H9 (cell line): ENCODE measurements at regions not wholly inside any gene's neighbourhood (a gene's known extent, or its start where the extent isn't known, plus 50 kb on each side); places are given as distances from the start of the nearest gene placed in this dataset.

Experiments
- DNase-seq: peaks from one replicate; pipeline ENCODE4 v3.0.0-alpha.2; 2017
- H2AFZ ChIP-seq: one replicate; pipeline ENCODE4 v1.6.1; 2013; ENCODE audit warnings: mild to moderate bottlenecking, low read length, control low read depth, moderate library complexity
- H2AK5ac ChIP-seq: 2 replicates; pipeline ENCODE4 v1.6.1; 2013; ENCODE audit warnings: low read length, control low read depth, mixed read lengths; ENCODE audit not compliant: insufficient read length
- H2BK120ac ChIP-seq: one replicate; pipeline ENCODE4 v1.6.1; 2013; ENCODE audit warnings: low read depth, mild to moderate bottlenecking, low read length, control low read depth, inconsistent platforms; ENCODE audit not compliant: poor library complexity, severe bottlenecking
- H2BK12ac ChIP-seq: 2 replicates; pipeline ENCODE4 v1.6.1; 2013; ENCODE audit warnings: low read length, control low read depth, mixed read lengths, low read depth; ENCODE audit not compliant: insufficient read length
- H2BK15ac ChIP-seq: 2 replicates; pipeline ENCODE4 v1.6.1; 2013; ENCODE audit warnings: low read depth, low read length, control low read depth
- H2BK20ac ChIP-seq: one replicate; pipeline ENCODE4 v1.6.1; 2013; ENCODE audit warnings: low read depth, mild to moderate bottlenecking, low read length, control low read depth, inconsistent platforms; ENCODE audit not compliant: poor library complexity, severe bottlenecking
- H2BK5ac ChIP-seq: 2 replicates; pipeline ENCODE4 v1.6.1; 2013; ENCODE audit warnings: low read length, control low read depth, mixed read lengths; ENCODE audit not compliant: insufficient read length
- H3K14ac ChIP-seq: 2 replicates; pipeline ENCODE4 v1.6.1; 2013; ENCODE audit warnings: low read length, control low read depth; ENCODE audit not compliant: insufficient read depth
- H3K18ac ChIP-seq: 2 replicates; pipeline ENCODE4 v1.6.1; 2013; ENCODE audit warnings: low read depth, mild to moderate bottlenecking, mixed read lengths, low read length, control low read depth; ENCODE audit not compliant: insufficient read length
- H3K23ac ChIP-seq: 2 replicates; pipeline ENCODE4 v1.6.1; 2013; ENCODE audit warnings: low read length, control low read depth, mixed read lengths, low read depth; ENCODE audit not compliant: insufficient read length
- H3K23me2 ChIP-seq: 2 replicates; pipeline ENCODE4 v1.6.1; 2013; ENCODE audit warnings: low read depth, mild to moderate bottlenecking, mixed read lengths, low read length, control low read depth; ENCODE audit not compliant: insufficient read length, poor library complexity, severe bottlenecking
- H3K27ac ChIP-seq: 2 replicates; pipeline ENCODE4 v1.5.1; 2013; ENCODE audit warnings: low read length, control low read depth, mixed read lengths, low read depth; ENCODE audit not compliant: insufficient read length
- H3K27me3 ChIP-seq: 2 replicates; pipeline ENCODE4 v1.6.1; 2013; ENCODE audit warnings: low read length, control low read depth, inconsistent platforms; ENCODE audit not compliant: insufficient read depth
- H3K4ac ChIP-seq: 2 replicates; pipeline ENCODE4 v1.6.1; 2013; ENCODE audit warnings: low read depth, mild to moderate bottlenecking, control low read depth, inconsistent platforms, low read length, moderate library complexity
- H3K4me1 ChIP-seq: 2 replicates; pipeline ENCODE4 v1.6.1; 2013; ENCODE audit warnings: low read length, control low read depth, inconsistent platforms; ENCODE audit not compliant: insufficient read depth
- H3K4me2 ChIP-seq: 2 replicates; pipeline ENCODE4 v1.6.1; 2013; ENCODE audit warnings: low read length, control low read depth, mixed read lengths; ENCODE audit not compliant: insufficient read length, insufficient read depth
- H3K56ac ChIP-seq: 2 replicates; pipeline ENCODE4 v1.6.1; 2013; ENCODE audit warnings: low read depth, mild to moderate bottlenecking, mixed read lengths, low read length, control low read depth; ENCODE audit not compliant: insufficient read length
- H3K79me1 ChIP-seq: 2 replicates; pipeline ENCODE4 v1.6.1; 2013; ENCODE audit warnings: low read depth, mild to moderate bottlenecking, moderate library complexity, low read length, control low read depth, inconsistent platforms; ENCODE audit not compliant: insufficient read depth, poor library complexity, severe bottlenecking
- H3K79me2 ChIP-seq: 2 replicates; pipeline ENCODE4 v1.6.1; 2013; ENCODE audit warnings: low read length, control low read depth, inconsistent platforms; ENCODE audit not compliant: insufficient read depth
- H3K9ac ChIP-seq: 2 replicates; pipeline ENCODE4 v1.6.1; 2013; ENCODE audit warnings: low read length, control low read depth, mixed read lengths; ENCODE audit not compliant: insufficient read length; ENCODE audit errors: extremely low read depth
- H3K9me3 ChIP-seq: one replicate; pipeline ENCODE4 v1.6.1; 2013; ENCODE audit warnings: low read depth, low read length, inconsistent platforms; ENCODE audit not compliant: control insufficient read depth
- H3T11ph ChIP-seq: one replicate; pipeline ENCODE4 v1.6.1; 2013; ENCODE audit warnings: mild to moderate bottlenecking, low read length, control low read depth, inconsistent platforms
- H4K20me1 ChIP-seq: one replicate; pipeline ENCODE4 v1.6.1; 2013; ENCODE audit not compliant: control insufficient read depth, insufficient read length, insufficient read depth
- H4K5ac ChIP-seq: 2 replicates; pipeline ENCODE4 v1.6.1; 2013; ENCODE audit warnings: low read depth, mild to moderate bottlenecking, mixed read lengths, low read length, control low read depth; ENCODE audit not compliant: insufficient read length
- H4K8ac ChIP-seq: replicated peaks from 2 replicates; pipeline ENCODE4 v1.6.1; 2013; ENCODE audit warnings: low read length, control low read depth, mixed read lengths, low read depth; ENCODE audit not compliant: insufficient read length
- H4K91ac ChIP-seq: 2 replicates; pipeline ENCODE4 v1.6.1; 2013; ENCODE audit warnings: low read depth, mild to moderate bottlenecking, moderate library complexity, mixed read lengths, low read length, control low read depth; ENCODE audit not compliant: insufficient read length
- H3K27ac Mint-ChIP-seq, 3 experiments: 2 replicates in 2 of 3; 3 replicates in 1 of 3; pipeline ENCODE4 v1.8.0; 2020 to 2021; ENCODE audit warnings: mixed read lengths in 3 of 3, mild to moderate bottlenecking in 1 of 3, moderate library complexity in 1 of 3
- H3K27me3 Mint-ChIP-seq: 2 replicates; pipeline ENCODE4 v1.8.0; 2021; ENCODE audit warnings: low read depth, mild to moderate bottlenecking, moderate library complexity, mixed read lengths
- H3K36me3 Mint-ChIP-seq, 3 experiments: 2 replicates in 2 of 3; 3 replicates in 1 of 3; pipeline ENCODE4 v1.8.0; 2020 to 2021; ENCODE audit warnings: low read depth in 3 of 3, mixed read lengths in 3 of 3; ENCODE audit not compliant: insufficient read depth in 1 of 3
- H3K4me1 Mint-ChIP-seq, 2 experiments: 2 replicates each; pipeline ENCODE4 v1.8.0; 2020; ENCODE audit warnings: mixed read lengths in 2 of 2
- H3K4me3 Mint-ChIP-seq, 2 experiments: 2 replicates in 1 of 2; 3 replicates in 1 of 2; pipeline ENCODE4 v1.8.0; 2020 to 2021; ENCODE audit warnings: mild to moderate bottlenecking in 2 of 2, mixed read lengths in 2 of 2, moderate library complexity in 1 of 2
- H3K9me3 Mint-ChIP-seq, 2 experiments: 2 replicates in 1 of 2; 3 replicates in 1 of 2; pipeline ENCODE4 v1.8.0; 2020; ENCODE audit warnings: mild to moderate bottlenecking in 2 of 2, mixed read lengths in 2 of 2, moderate library complexity in 1 of 2
- WGBS: extraction: QIAGEN DNeasy Blood & Tissue Kit; methylation state at CpG from one replicate; pipeline ENCODE4 v1.1.7; 2013; ENCODE audit warnings: missing lambda C conversion rate, low lambda C conversion rate, mixed read lengths; ENCODE audit not compliant: insufficient read length; ENCODE audit errors: extremely low coverage; 5-methylcytosine and 5-hydroxymethylcytosine counted together
- TF ChIP-seq, protein P1 (sequence below): fragments of 200-600 bp; sonication (generic); conservative IDR thresholded peaks from 3 replicates; pipeline ENCODE4 v1.8.0; 2021; ENCODE audit warnings: antibody characterized with exemption, mild to moderate bottlenecking

DNA sequence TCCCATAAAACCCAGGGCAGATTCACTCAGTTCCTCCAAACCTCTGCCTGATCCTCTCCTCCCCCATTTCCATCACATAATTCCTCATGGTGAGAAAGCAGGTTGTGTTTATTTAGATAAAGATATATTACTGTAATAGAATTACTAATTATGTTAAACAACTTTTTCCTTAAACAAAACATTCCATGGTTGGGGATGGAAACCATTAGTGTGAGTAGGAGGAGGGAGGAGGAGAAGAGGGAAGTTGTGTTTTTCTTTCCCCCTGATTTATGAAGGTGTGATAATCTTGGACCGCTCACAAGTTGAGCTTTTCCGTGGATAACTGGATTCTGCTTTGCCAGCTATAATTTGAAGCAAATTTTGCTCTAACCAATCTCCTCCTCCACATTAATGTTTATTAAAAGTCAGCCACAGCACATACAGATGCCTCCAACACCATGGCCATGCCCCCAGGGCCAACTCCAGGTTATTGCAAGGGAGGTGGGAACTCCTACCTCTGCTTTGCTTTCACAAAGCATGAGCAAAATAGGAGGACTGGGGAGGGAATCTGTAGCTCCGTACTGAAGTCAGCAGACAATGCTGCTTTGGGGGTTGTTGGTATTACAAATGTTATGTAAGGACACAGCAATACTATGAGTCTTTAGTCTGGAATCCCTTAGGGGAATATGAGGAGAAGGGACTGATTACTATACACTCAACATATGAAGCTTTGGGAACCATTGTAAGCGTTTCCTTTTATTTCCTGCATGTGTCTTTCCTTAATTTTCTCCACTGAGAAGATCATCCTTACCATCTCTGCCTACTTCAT lies 542.0 kb downstream of the DHX35 start:
- H3K27me3 ChIP-seq = no peaks in the 10 kb centered on the region
- H3K4me1 ChIP-seq = no peaks in the 10 kb centered on the region
- Mint-ChIP-seq H3K4me1 (peaks cover 9 to 10% of the 10 kb centered on the region in 2 experiments), H3K27ac (no peak overlapping the region), H3K27me3 (no peaks in the 10 kb centered on the region), H3K4me3 (no peak overlapping the region), H3K9me3 (no peaks in the 10 kb centered on the region), H3K36me3 (no peaks in the 10 kb centered on the region)
- H2AK5ac ChIP-seq = no peak overlapping the region
- H2BK15ac ChIP-seq = no peak overlapping the region
- H3K9ac ChIP-seq = no peak overlapping the region
- TF ChIP-seq, protein P1, sequence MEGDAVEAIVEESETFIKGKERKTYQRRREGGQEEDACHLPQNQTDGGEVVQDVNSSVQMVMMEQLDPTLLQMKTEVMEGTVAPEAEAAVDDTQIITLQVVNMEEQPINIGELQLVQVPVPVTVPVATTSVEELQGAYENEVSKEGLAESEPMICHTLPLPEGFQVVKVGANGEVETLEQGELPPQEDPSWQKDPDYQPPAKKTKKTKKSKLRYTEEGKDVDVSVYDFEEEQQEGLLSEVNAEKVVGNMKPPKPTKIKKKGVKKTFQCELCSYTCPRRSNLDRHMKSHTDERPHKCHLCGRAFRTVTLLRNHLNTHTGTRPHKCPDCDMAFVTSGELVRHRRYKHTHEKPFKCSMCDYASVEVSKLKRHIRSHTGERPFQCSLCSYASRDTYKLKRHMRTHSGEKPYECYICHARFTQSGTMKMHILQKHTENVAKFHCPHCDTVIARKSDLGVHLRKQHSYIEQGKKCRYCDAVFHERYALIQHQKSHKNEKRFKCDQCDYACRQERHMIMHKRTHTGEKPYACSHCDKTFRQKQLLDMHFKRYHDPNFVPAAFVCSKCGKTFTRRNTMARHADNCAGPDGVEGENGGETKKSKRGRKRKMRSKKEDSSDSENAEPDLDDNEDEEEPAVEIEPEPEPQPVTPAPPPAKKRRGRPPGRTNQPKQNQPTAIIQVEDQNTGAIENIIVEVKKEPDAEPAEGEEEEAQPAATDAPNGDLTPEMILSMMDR = no peak
- no peak overlapping the region for H2BK5ac ChIP-seq
- H2AFZ ChIP-seq = no peak overlapping the region
- no peaks in the 10 kb centered on the region for H3K9me3 ChIP-seq
- no peak overlapping the region for H2BK120ac ChIP-seq
- no peaks in the 10 kb centered on the region for H3K23me2 ChIP-seq
- no peak for DNase-seq
- H4K20me1 ChIP-seq = no peaks in the 10 kb centered on the region
- no peak overlapping the region for H3K4me2 ChIP-seq
- no peaks in the 10 kb centered on the region for H3K79me2 ChIP-seq
- no peak overlapping the region for H3K18ac ChIP-seq
- no peak overlapping the region for H3K23ac ChIP-seq
- H3K4ac ChIP-seq = no peak overlapping the region
- no peak overlapping the region for H3K56ac ChIP-seq
- no peak overlapping the region for H4K91ac ChIP-seq
- H3K79me1 ChIP-seq = no peaks in the 10 kb centered on the region
- H2BK12ac ChIP-seq = no peak overlapping the region
- no peak overlapping the region for H4K8ac ChIP-seq
- no peak overlapping the region for H3K14ac ChIP-seq
- H2BK20ac ChIP-seq = no peak overlapping the region
- H4K5ac ChIP-seq = no peak overlapping the region
- WGBS = no CpG with 5 or more reads among the region's 4 CpGs
- no peak overlapping the region for H3K27ac ChIP-seq
- H3T11ph ChIP-seq = no peak overlapping the region
